Right lobe of liver (tissue), 6 donors: ENCODE measurements at regions not wholly inside any gene's neighbourhood (a gene's known extent, or its start where the extent isn't known, plus 50 kb on each side); places are given as distances from the start of the nearest gene placed in this dataset.

ENCODE experiments used
- ATAC-seq, 4 donors: fragments of 200-7000 bp; cut with Tn5 transposase; one replicate each; pipeline ENCODE4 v1.9.1; 2020; ENCODE audit warnings: mild to moderate bottlenecking in 4 of 4, moderate library complexity in 4 of 4
- DNase-seq, 3 donors: peaks; one replicate each; pipeline ENCODE4 v3.0.0-alpha.2; 2020
- H3K27ac ChIP-seq, 3 donors: fragments of 200-600 bp; one replicate each; pipeline ENCODE4 v1.8.0; 2022
- H3K27me3 ChIP-seq, 2 donors: fragments of 200-600 bp; one replicate each; pipeline ENCODE4 v1.8.0; 2022
- H3K36me3 ChIP-seq, 4 donors: fragments of 200-600 bp; sonication (generic) in 1 of 4; one replicate each; pipeline versions ENCODE4 v1.5.1 to v1.8.0; 2017 to 2022; ENCODE audit warnings: control low read depth in 1 of 4
- H3K4me1 ChIP-seq, 4 donors: fragments of 200-600 bp; sonication (generic) in 1 of 4; one replicate each; pipeline versions ENCODE4 v1.5.1 to v1.8.0; 2017 to 2022; ENCODE audit warnings: control low read depth in 1 of 4
- H3K4me3 ChIP-seq, 3 donors: fragments of 200-600 bp; one replicate each; pipeline ENCODE4 v1.8.0; 2022
- H3K9me3 ChIP-seq, 4 donors: fragments of 200-600 bp; sonication (generic) in 1 of 4; one replicate each; pipeline versions ENCODE4 v1.5.1 to v1.8.0; 2017 to 2022; ENCODE audit warnings: control low read depth in 1 of 4
- POLR2A ChIP-seq: fragments of 450-650 bp; IDR thresholded peaks from one replicate; pipeline ENCODE4 v1.6.1; 2017; ENCODE audit warnings: antibody characterized with exemption, mild to moderate bottlenecking
- WGBS: methylation state at CpG from one replicate; pipeline ENCODE4 v1.1.6; 2018; ENCODE audit warnings: low coverage, low lambda C conversion rate; ENCODE audit not compliant: insufficient coverage; ENCODE audit errors: missing lambda C conversion rate; 5-methylcytosine and 5-hydroxymethylcytosine counted together
- intact Hi-C, 2 donors: fragments of 100-400 bp; cut with DNase I; formaldehyde crosslinking; loops; one replicate each; pipeline versions ENCODE4 v1.11.2 to v1.14.1; 2022
- TF ChIP-seq, protein P1 (sequence below), 4 donors: fragments of 200-600 bp in 3 of 4; fragments of 450-650 bp in 1 of 4; IDR thresholded peaks; one replicate each; pipeline versions ENCODE4 v1.5.1 to v1.8.0; 2016 to 2022; ENCODE audit warnings: antibody characterized with exemption in 4 of 4, mild to moderate bottlenecking in 2 of 4
- donor health status: DM: no; HTN: yes; CAD: no.
- donor health status: DM: no; HTN: no; CAD: no.
- donor health status: DM: no; HTN: no; CAD: no.
- donor health status: DM: no; HTN: yes; CAD: no.
- donor health status: DM: no; HTN: yes; CAD: no.

DNA sequence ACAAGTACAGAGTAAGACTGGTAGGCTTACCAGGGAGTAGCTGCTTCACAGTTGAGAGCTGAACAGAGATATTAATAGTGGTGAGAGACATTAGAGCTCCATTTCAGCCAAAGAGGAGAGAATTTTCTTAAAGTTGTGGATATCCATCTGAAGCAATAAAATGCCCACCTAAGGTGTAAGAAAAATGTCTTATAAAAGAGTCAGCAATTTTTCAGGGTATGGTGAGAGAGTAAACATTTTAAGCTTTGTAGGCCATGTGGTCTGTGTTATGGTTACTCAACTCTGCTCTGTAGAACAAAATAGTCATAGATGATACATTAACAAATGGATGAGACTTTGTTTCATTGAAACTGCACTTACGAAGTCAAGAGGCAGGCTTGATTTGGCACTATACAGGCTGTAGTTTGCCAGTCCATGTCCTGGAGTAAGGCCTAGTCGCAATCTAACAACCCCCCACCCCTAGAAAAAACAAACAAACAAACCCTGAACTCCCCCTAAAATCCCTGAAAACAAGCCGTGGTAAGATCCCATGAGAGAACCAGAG is 945.4 kb upstream of the SEMA6A start:
- no peak for TF ChIP-seq POLR2A
- TF ChIP-seq, protein P1, sequence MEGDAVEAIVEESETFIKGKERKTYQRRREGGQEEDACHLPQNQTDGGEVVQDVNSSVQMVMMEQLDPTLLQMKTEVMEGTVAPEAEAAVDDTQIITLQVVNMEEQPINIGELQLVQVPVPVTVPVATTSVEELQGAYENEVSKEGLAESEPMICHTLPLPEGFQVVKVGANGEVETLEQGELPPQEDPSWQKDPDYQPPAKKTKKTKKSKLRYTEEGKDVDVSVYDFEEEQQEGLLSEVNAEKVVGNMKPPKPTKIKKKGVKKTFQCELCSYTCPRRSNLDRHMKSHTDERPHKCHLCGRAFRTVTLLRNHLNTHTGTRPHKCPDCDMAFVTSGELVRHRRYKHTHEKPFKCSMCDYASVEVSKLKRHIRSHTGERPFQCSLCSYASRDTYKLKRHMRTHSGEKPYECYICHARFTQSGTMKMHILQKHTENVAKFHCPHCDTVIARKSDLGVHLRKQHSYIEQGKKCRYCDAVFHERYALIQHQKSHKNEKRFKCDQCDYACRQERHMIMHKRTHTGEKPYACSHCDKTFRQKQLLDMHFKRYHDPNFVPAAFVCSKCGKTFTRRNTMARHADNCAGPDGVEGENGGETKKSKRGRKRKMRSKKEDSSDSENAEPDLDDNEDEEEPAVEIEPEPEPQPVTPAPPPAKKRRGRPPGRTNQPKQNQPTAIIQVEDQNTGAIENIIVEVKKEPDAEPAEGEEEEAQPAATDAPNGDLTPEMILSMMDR (IDR thresholded peaks at IDR 0.05) = no peak
- intact Hi-C loops = no loop called here
- no peaks in the 10 kb centered on the region for H3K4me1 ChIP-seq
- no peaks in the 10 kb centered on the region for H3K27me3 ChIP-seq
- no peak overlapping the region for H3K27ac ChIP-seq
- ATAC-seq (no peak), DNase-seq (no peak)
- no peaks in the 10 kb centered on the region for H3K36me3 ChIP-seq
- no peak overlapping the region for H3K4me3 ChIP-seq
- WGBS = 60% methylated on average over 3 of the region's 3 CpGs
- H3K9me3 ChIP-seq = no peaks in the 10 kb centered on the region

DNA sequence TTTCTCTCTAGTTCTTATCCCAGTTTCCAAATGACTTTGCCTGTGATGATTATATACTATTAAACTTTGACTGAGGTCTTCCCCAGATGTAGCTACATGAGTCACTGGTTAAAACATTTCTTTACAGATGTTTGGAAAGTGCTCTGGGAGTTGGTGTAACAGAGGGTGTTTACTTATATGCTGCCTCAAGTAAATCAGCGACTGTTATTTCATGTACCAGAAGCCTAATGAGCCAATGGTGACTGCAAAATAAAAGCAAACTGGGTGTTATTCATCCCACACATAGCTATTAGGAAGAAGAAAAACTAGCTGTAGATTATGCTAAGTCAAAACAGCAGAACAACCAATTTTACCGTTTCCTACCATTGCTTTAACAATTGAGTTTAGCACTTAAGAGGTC is 929.7 kb upstream of the SEMA6A start:
- H3K36me3 ChIP-seq = no peaks in the 10 kb centered on the region
- DNase-seq (no peak), ATAC-seq (no peak)
- intact Hi-C loops = no loop called here
- H3K9me3 ChIP-seq = no peaks in the 10 kb centered on the region
- no peaks in the 10 kb centered on the region for H3K27me3 ChIP-seq
- H3K4me3 ChIP-seq = no peak overlapping the region
- no peak overlapping the region for H3K27ac ChIP-seq
- no peaks in the 10 kb centered on the region for H3K4me1 ChIP-seq
- WGBS = 51% methylated on average over 2 of the region's 2 CpGs
- TF ChIP-seq, protein P1 (IDR thresholded peaks at IDR 0.05) = no peak
- no peak for TF ChIP-seq POLR2A

DNA sequence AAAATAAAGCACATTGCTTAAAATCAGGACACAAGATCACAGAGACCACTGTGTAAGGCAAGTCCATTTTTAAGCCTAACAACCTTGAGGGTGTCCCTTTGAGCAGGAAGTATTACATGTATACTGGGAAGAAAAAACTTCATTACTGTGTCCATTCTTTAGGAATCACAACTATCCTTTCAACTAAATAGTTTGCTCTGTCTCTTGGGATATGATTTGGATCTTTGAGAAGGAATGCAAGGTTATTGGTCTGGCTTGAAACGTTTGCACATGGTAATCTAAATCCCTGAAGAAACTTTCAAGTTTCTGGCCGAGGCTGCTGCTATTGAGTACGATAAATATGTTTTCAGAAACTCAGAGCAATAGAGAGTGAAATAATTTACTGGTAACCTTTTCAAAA is 923.0 kb upstream of the SEMA6A start:
- no peak for TF ChIP-seq POLR2A
- TF ChIP-seq, protein P1 (IDR thresholded peaks at IDR 0.05) = no peak
- 48% methylated on average over 3 of the region's 3 CpGs for WGBS
- Histone ChIP-seq H3K36me3 (no peaks in the 10 kb centered on the region), H3K4me1 (no peaks in the 10 kb centered on the region), H3K27ac (no peak overlapping the region), H3K9me3 (no peaks in the 10 kb centered on the region), H3K27me3 (no peaks in the 10 kb centered on the region), H3K4me3 (no peak overlapping the region)
- intact Hi-C loops = no loop called here
- no peak for DNase-seq
- no peak for ATAC-seq

DNA sequence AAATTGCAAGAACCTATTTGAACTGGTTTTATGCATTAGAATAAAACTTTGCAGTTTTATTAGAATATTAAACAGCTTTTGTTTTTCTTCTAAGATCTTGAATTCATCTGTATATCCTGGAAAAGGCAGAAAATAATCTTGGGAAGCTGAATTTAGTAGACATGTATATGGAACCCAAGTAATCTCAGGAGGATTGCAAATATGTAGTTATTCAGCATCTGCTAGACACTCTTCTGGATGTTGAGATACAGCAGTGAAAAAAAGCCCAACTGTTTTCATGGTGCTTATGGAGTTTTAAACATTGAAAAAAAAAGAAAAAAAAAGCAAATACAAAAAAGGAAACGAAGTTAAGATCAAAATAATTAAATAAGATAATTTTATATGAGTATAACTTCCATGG is 922.2 kb upstream of the SEMA6A start:
- intact Hi-C loops = no loop called here
- 27% methylated on average over 1 of the region's 1 CpG for WGBS
- Histone ChIP-seq H3K9me3 (no peaks in the 10 kb centered on the region), H3K4me3 (no peak overlapping the region), H3K36me3 (no peaks in the 10 kb centered on the region), H3K27ac (no peak overlapping the region), H3K27me3 (no peaks in the 10 kb centered on the region), H3K4me1 (no peaks in the 10 kb centered on the region)
- DNase-seq = no peak
- no peak for ATAC-seq
- TF ChIP-seq, protein P1 (IDR thresholded peaks at IDR 0.05) = no peak
- no peak for TF ChIP-seq POLR2A

DNA sequence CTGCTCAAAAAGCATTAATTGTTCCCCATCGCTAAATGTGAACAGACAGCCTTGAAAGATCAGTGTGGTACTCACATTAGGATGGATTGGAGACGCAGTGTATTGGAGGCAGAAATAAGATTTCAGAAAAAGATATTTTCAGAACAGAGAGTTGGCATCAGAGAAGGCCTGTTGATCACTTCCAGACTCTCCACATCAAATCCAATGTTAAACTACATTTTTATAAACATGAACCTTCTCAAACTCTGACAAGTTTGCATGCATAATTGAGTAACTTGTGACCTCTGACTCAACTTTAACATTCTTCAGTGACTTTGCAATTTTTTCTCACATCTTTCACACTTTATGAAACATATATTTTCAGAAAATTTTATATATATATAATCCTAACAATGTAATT is 919.6 kb upstream of the SEMA6A start:
- no peak for DNase-seq
- H3K4me1 ChIP-seq = no peaks in the 10 kb centered on the region
- no peak for TF ChIP-seq POLR2A
- TF ChIP-seq, protein P1 (IDR thresholded peaks at IDR 0.05) = no peak
- no peaks in the 10 kb centered on the region for H3K9me3 ChIP-seq
- H3K27me3 ChIP-seq = no peaks in the 10 kb centered on the region
- ATAC-seq = no peak
- H3K27ac ChIP-seq = no peak overlapping the region
- WGBS = 83% methylated on average over 2 of the region's 2 CpGs
- no peaks in the 10 kb centered on the region for H3K36me3 ChIP-seq
- intact Hi-C loops = no loop called here
- no peak overlapping the region for H3K4me3 ChIP-seq
